Activated naive CD8-positive, alpha-beta T cell treated with anti-CD3 and anti-CD28 coated beads, Interleukin-2, amount 50 U/mL, for 24 hours (primary cell): ENCODE measurements at regions not wholly inside any gene's neighbourhood (a gene's known extent, or its start where the extent isn't known, plus 50 kb on each side); places are given as distances from the start of the nearest gene placed in this dataset.

ENCODE experiments used
- ATAC-seq: fragments of 150-1000 bp; cut with Tn5 transposase; one replicate; pipeline ENCODE4 v1.10.0; 2021
- DNase-seq: peaks from one replicate; pipeline ENCODE4 v3.0.0; 2021
- H3K27ac Mint-ChIP-seq: one replicate; pipeline ENCODE4 v1.8.0; 2021; ENCODE audit warnings: mild to moderate bottlenecking, mixed read lengths
- H3K27me3 Mint-ChIP-seq: one replicate; pipeline ENCODE4 v1.8.0; 2021; ENCODE audit warnings: mixed read lengths
- H3K36me3 Mint-ChIP-seq: one replicate; pipeline ENCODE4 v1.8.0; 2021; ENCODE audit warnings: low read depth, mixed read lengths
- H3K4me1 Mint-ChIP-seq: one replicate; pipeline ENCODE4 v1.8.0; 2021; ENCODE audit warnings: mixed read lengths
- H3K4me3 Mint-ChIP-seq: one replicate; pipeline ENCODE4 v1.8.0; 2021; ENCODE audit warnings: mild to moderate bottlenecking, moderate library complexity, mixed read lengths
- H3K9me3 Mint-ChIP-seq: one replicate; pipeline ENCODE4 v1.8.0; 2021; ENCODE audit warnings: mixed read lengths

DNA sequence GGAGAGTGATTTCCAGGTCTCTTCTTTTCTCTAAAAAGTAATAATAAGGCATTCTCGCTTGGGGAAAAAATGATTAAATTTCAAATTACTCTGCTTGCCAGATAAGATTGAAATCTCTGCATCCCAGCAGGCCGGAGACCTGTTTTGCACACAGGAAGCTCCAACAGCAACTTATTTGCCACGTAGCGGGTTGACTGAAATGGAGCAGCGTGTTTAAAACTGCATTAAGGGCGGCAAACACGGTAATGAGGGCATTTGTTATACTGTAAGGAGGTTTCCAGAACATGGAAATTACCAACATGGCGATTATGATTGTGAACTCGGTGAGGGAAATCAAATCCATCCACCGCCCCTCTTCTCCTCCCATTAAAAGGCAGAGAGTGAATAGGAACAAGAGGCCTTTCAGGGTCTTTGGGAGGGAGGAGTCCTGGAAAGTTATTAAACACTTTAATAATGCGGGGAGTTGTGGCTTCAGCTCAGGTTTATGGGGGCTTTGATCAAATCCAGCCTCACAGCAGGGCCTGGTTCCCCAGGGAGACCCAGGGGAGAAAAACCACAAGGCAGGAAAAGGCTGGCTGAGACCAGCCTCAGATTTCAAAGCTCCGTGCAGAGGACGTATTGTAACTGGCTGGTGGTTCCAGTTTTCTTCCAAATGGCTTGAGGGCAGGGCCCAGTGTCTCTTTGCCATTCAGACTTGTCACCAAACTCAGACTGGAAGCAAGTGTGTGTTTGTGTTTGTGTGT is 242.3 kb downstream of the TLE3 start:
- no peaks in the 10 kb centered on the region for H3K36me3 Mint-ChIP-seq
- H3K27me3 Mint-ChIP-seq = peaks cover 4% of the 10 kb centered on the region
- H3K27ac Mint-ChIP-seq = no peak overlapping the region
- DNase-seq (no peak), ATAC-seq (no peak)
- H3K4me3 Mint-ChIP-seq = no peak overlapping the region
- H3K9me3 Mint-ChIP-seq = no peaks in the 10 kb centered on the region
- H3K4me1 Mint-ChIP-seq = peaks cover 17% of the 10 kb centered on the region

DNA sequence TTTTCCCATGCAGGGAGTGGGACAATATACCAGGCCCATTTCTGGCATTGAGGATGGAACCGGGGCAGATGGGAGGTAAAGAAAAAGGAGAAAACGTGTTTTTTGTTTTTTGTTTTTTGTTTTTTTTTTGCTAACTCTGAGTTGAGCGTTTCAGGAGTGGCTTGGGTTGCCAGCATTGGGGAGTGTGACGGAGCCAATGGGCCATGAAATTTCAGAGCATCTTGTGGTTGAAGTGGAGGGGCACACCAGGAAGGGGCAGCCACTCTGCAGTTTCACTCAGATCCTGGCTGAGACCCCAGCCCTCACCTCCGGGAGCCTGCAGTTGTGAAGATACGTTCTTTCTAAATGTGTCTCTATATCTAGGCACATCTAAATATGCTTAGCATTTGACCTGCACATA is 240.5 kb downstream of the TLE3 start:
- H3K27me3 Mint-ChIP-seq = peaks cover 4% of the 10 kb centered on the region
- ATAC-seq = no peak
- H3K4me3 Mint-ChIP-seq = no peak overlapping the region
- H3K27ac Mint-ChIP-seq = peak overlapping the region; percentile 13
- no peaks in the 10 kb centered on the region for H3K36me3 Mint-ChIP-seq
- no peak for DNase-seq
- H3K4me1 Mint-ChIP-seq = peaks cover 26% of the 10 kb centered on the region
- no peaks in the 10 kb centered on the region for H3K9me3 Mint-ChIP-seq

DNA sequence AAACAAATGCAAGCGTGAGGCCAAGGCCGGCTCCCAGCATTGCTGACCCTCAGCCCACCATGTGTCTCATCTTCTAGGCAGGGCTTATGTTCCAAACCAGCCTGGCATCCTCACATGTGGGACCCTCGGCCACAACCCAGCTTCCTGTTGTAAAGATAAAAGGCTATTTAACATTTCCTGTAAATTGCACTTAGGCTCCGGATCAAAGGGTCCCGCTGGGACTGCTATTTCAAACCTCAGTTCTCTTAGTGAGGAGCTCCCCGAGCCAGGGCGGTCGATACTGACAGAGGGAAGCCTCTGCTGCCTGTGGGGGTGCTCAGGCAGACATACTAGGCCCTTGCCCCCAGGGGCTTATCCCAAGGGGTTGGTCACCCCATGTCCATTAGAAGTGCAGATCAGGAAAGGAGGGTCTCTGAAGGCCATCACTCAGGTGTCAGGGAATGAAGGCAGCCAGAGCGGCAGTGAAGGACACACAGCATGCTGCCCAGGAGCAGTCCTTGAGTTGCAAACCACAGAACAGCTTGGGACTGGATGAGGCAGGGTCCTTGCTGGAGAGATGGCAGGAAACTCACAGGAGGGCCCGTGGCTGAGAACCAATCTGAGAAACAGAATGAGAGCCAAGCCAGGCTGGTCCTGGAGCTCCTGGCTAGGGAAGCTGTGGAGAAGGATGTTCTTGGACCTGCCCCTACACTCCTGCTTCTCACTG is 239.9 kb downstream of the TLE3 start:
- Mint-ChIP-seq H3K4me3 (no peak overlapping the region), H3K27me3 (peaks cover 4% of the 10 kb centered on the region), H3K36me3 (no peaks in the 10 kb centered on the region), H3K27ac (no peak overlapping the region), H3K9me3 (no peaks in the 10 kb centered on the region), H3K4me1 (peaks cover 27% of the 10 kb centered on the region)
- DNase-seq = no peak
- no peak for ATAC-seq

DNA sequence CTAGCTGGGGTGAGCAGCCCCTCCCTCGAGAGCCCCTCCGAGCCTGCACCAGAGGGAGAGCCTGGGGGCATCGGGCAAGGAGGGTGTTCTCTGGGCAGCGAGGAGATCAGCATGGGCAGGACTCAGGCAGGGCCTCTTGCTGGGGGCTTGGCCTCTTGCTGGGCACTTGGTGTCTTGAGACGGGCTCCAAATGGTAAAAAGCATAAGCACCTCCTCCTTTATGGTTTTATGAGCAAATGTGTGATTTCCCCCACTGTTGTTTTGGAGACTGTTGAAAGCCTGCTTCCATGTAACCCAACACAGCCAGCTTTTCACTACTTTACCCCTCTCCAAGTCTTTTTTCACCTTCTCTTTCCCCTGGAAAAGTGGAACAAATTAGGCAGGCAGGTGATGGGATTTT is 239.3 kb downstream of the TLE3 start:
- H3K9me3 Mint-ChIP-seq = no peaks in the 10 kb centered on the region
- no peak overlapping the region for H3K27ac Mint-ChIP-seq
- no peaks in the 10 kb centered on the region for H3K36me3 Mint-ChIP-seq
- ATAC-seq = no peak
- peaks cover 4% of the 10 kb centered on the region for H3K27me3 Mint-ChIP-seq
- H3K4me1 Mint-ChIP-seq = peaks cover 27% of the 10 kb centered on the region
- H3K4me3 Mint-ChIP-seq = no peak overlapping the region
- no peak for DNase-seq

DNA sequence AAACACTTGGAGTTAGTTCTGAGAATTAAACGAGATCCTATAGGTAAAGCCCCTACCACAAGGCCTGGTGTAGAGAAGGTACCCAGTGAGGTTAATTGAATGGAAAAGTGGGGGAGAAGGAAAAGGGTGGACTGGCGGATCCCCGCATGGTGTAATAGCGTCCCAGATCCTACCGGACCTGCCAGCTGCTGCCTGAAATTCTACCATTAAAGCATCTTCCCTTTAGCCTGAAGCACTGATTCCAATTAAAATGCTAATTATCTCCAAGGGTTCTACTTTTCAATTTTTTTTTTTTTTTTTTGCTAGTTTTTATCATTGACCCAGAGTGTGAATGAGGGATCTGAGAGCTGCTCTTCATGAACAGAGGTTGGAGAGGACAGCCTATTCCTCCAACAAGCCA is 237.9 kb downstream of the TLE3 start:
- H3K27ac Mint-ChIP-seq = no peak overlapping the region
- H3K4me1 Mint-ChIP-seq = peaks cover 27% of the 10 kb centered on the region
- no peak for ATAC-seq
- DNase-seq = no peak
- H3K4me3 Mint-ChIP-seq = no peak overlapping the region
- peaks cover 1% of the 10 kb centered on the region for H3K36me3 Mint-ChIP-seq
- peaks cover 4% of the 10 kb centered on the region for H3K27me3 Mint-ChIP-seq
- no peaks in the 10 kb centered on the region for H3K9me3 Mint-ChIP-seq

DNA sequence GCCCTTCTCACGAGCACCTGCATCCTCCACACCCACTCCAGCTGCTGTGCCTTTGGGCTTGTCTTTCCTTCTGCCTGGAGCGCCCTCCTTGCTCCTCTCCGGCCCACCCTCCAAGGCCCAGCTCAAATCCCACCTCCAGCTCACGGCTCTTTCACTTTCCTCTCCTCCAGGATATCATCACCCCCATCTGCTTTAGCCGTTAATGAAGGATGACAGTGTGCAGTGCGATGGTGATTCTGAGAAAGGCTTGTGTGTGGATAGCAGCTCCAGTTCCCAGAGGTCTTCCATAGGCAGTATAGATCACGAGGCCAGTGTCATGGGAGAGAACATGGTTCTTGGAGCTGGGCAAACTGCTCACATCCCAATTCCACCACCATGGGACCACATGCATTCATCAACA is 237.4 kb downstream of the TLE3 start:
- Mint-ChIP-seq H3K36me3 (peaks cover 1% of the 10 kb centered on the region), H3K4me1 (peaks cover 27% of the 10 kb centered on the region), H3K27me3 (peaks cover 4% of the 10 kb centered on the region), H3K27ac (peak overlapping the region; percentile 5), H3K4me3 (no peak overlapping the region), H3K9me3 (no peaks in the 10 kb centered on the region)
- no peak for DNase-seq
- ATAC-seq = no peak

DNA sequence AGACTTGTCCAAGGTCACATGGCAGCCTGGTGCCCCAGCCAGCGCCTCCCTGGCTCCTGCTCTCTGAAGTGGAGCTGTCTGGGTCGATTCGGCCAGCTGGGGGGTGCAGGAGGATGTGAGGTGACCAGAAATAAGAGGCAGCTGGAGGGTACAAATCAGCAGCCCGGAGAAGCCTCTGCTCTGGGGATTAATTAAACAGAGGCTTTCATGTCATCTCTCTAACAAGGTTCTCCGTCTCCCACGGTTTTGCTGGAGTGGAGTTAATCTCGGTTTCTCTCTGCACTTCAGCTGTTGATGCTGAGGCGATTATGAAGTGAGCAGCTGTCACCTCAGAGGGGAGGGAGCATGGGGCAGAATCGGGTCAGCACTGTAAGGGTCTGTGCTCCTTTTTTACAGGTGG is 236.8 kb downstream of the TLE3 start:
- ATAC-seq = no peak
- no peak overlapping the region for H3K27ac Mint-ChIP-seq
- peaks cover 1% of the 10 kb centered on the region for H3K36me3 Mint-ChIP-seq
- peaks cover 27% of the 10 kb centered on the region for H3K4me1 Mint-ChIP-seq
- H3K27me3 Mint-ChIP-seq = peaks cover 4% of the 10 kb centered on the region
- no peaks in the 10 kb centered on the region for H3K9me3 Mint-ChIP-seq
- no peak overlapping the region for H3K4me3 Mint-ChIP-seq
- no peak for DNase-seq

DNA sequence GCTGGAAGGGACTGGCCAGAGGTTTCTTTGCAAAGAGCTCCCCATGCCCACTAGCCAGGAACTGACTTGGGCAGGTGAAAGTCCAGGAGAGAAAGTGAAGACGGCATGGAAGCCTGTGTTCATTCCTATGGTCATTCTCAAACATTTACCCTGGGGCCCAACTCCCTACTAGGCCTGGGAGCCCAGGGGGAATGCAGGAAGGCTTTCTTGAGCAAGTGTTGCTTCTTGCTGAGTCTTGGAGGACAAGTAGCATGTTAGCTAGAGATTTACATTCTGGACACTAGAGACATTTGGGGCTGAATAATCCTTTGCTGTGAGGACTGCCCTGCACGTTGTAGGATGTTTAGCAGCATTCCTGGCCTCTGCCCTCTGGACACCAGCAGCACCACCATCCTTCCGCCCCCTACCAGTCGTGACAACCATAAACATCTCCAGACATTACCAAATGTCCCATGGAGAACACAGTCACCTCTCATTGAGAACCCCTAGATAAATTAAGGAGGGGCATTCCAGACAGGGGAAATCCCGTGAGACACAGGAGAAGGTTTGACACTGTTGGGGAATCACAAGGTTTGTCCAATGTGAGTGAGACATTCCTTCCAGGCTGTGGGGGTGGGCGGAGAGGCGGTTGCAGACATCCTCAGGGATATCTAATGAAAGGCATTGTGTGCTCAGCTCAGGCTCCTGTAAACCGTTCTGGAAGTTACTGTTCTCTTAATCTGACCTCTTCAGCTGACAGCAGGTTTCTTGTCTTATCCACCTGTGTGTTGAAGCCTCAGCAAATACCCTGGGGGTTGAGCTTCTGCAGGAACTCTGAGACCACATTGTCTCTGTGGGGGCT is 236.2 kb downstream of the TLE3 start:
- peaks cover 1% of the 10 kb centered on the region for H3K36me3 Mint-ChIP-seq
- no peaks in the 10 kb centered on the region for H3K9me3 Mint-ChIP-seq
- H3K27me3 Mint-ChIP-seq = peaks cover 4% of the 10 kb centered on the region
- no peak overlapping the region for H3K27ac Mint-ChIP-seq
- no peak overlapping the region for H3K4me3 Mint-ChIP-seq
- H3K4me1 Mint-ChIP-seq = peaks cover 27% of the 10 kb centered on the region
- ATAC-seq = peak; percentile 41
- no peak for DNase-seq

DNA sequence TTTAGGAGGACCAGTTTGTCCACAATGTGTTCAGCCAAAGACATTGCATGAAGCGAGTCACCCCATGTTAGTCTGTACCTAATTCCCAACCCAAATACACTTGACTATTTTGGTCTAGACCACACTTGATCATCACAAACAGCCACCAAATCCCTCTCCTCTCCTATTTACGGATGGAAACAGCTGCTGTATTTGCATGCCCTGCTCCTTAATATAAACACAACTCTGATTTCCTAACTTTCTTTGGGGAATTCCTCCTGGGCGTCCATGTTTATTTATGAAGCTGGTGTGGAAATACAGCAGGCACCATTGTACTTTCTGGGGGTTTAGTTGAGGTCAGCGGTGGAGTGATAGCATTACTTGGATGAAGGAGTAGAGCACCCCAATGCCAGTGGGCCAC is 235.2 kb downstream of the TLE3 start:
- H3K27ac Mint-ChIP-seq = no peak overlapping the region
- H3K9me3 Mint-ChIP-seq = no peaks in the 10 kb centered on the region
- peaks cover 4% of the 10 kb centered on the region for H3K27me3 Mint-ChIP-seq
- peaks cover 1% of the 10 kb centered on the region for H3K36me3 Mint-ChIP-seq
- ATAC-seq (no peak), DNase-seq (no peak)
- H3K4me3 Mint-ChIP-seq = no peak overlapping the region
- H3K4me1 Mint-ChIP-seq = peaks cover 22% of the 10 kb centered on the region

DNA sequence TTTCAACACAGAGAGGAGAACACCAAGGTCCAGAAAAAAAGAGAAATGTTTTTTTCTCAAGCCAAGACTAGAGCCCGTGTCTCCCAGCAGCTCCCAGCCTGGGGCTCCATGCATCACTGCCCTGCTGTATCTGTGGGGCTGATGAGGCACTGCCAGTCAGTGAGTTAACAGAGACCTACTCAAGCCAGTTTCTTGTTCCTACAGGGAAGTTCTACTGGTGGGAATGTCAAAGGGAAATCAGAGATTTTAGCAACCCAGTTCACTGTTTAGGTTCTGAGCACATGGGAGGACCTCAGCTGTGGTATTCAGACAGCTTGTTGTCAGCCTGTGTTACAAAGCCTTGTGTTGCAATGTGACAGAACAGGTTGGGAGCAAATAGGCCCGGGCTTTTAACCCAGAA is 234.3 kb downstream of the TLE3 start:
- Mint-ChIP-seq H3K27ac (no peak overlapping the region), H3K9me3 (no peaks in the 10 kb centered on the region), H3K27me3 (peaks cover 3% of the 10 kb centered on the region), H3K4me1 (peaks cover 18% of the 10 kb centered on the region), H3K36me3 (peaks cover 1% of the 10 kb centered on the region), H3K4me3 (no peak overlapping the region)
- ATAC-seq = no peak
- DNase-seq = no peak

DNA sequence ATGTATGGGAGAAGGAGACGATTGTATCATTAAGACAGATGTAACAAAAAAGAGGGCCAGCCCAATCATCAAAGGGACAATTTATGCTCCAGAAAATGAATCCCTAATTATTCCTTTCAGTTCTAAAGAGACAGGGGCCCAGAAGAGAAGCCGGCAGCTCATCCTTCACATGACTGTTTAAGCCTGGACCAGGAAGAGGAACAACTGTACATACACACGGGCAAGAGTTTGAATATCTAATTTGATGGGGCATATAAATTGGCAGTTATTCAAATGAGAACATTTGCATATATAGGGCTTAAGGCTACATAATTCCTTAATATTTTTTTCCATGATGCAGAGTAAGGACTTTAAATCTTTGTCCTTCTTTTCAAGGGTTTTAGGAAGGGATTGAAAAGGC is 232.3 kb downstream of the TLE3 start:
- ATAC-seq (no peak), DNase-seq (no peak)
- H3K9me3 Mint-ChIP-seq = no peaks in the 10 kb centered on the region
- peaks cover 14% of the 10 kb centered on the region for H3K4me1 Mint-ChIP-seq
- H3K27me3 Mint-ChIP-seq = peaks cover under 1% of the 10 kb centered on the region
- peaks cover 1% of the 10 kb centered on the region for H3K36me3 Mint-ChIP-seq
- no peak overlapping the region for H3K27ac Mint-ChIP-seq
- no peak overlapping the region for H3K4me3 Mint-ChIP-seq

DNA sequence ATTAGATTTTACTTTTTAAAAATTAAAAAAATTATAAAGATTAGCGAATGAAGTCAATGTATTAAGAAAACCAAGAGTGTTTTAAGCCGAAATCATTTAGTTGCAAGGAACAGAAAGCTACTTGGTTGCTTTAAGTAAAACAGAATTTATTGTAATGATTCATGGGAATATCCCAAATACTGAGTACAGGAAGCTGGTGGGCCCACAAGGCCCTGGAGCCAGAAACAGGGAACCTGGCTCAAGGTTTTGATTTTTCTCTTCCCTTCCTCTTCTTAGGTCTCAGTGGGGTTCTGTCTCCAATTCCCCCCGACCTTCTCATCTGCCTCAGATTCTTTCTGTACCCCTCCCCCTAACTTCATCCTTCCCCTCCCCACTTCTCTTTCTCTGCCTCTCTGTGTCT is 229.0 kb downstream of the TLE3 start:
- H3K9me3 Mint-ChIP-seq = peaks cover 4% of the 10 kb centered on the region
- no peak overlapping the region for H3K4me3 Mint-ChIP-seq
- ATAC-seq (no peak), DNase-seq (no peak)
- no peak overlapping the region for H3K27ac Mint-ChIP-seq
- peaks cover 2% of the 10 kb centered on the region for H3K27me3 Mint-ChIP-seq
- peaks cover 3% of the 10 kb centered on the region for H3K4me1 Mint-ChIP-seq
- H3K36me3 Mint-ChIP-seq = peaks cover 1% of the 10 kb centered on the region

DNA sequence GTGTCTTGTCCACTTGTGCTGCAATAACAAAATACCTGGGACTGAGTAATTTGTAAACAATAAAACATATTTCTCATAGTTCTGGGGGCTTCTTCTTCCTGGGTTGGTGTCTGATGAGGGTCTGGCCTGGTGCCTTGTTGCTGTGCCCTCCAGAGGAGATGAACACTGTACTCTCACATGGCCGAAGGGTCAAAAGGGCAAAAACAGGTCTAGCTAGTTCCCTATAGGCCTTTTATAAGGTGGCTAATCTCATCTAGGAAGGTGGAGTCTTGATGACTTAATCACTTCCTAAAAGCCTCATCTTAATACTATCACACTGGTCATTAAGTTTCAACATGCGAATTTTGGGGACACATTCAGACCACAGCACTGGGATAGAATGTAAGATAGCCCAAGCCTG is 228.4 kb downstream of the TLE3 start:
- Mint-ChIP-seq H3K4me3 (no peak overlapping the region), H3K9me3 (peaks cover 9% of the 10 kb centered on the region), H3K27ac (no peak overlapping the region), H3K27me3 (peaks cover 2% of the 10 kb centered on the region), H3K36me3 (peaks cover 2% of the 10 kb centered on the region), H3K4me1 (peaks cover 3% of the 10 kb centered on the region)
- ATAC-seq (no peak), DNase-seq (no peak)

DNA sequence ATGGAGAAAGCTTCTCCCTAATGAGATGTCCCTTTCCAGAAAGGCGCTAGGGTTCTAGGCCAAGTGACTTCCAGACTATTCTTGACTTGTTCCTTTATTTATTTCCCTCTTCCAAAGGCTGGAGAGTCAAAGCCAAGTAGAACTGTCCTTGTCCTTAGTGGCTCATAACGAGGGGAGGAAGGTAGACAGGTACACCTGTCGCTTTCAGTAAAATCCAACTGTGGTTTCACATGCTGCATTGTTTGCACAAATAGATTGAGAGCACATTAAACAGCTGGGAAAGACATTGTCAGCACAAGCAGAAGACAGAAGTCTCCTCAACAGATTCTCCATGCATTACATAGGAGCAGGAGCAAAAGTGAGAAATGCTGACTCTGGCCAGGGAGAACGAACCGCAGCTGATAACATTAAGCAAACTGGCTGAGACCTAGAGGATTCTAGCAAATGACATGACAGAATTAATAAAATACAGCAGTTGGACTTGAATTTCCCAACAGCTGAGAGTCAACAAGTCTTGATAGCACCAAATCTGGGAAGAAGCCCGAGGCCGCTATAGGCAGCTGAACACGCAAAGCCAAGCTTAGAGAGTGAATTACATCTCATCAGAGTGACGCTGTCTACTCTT is 227.7 kb downstream of the TLE3 start:
- Mint-ChIP-seq H3K4me3 (no peak overlapping the region), H3K36me3 (peaks cover 1% of the 10 kb centered on the region), H3K9me3 (peaks cover 10% of the 10 kb centered on the region), H3K27ac (no peak overlapping the region), H3K27me3 (peaks cover 2% of the 10 kb centered on the region), H3K4me1 (peaks cover 3% of the 10 kb centered on the region)
- no peak for ATAC-seq
- no peak for DNase-seq
